Lung (tissue), 11 donors: ENCODE measurements at regions not wholly inside any gene's neighbourhood (a gene's known extent, or its start where the extent isn't known, plus 50 kb on each side); places are given as distances from the start of the nearest gene placed in this dataset.

ENCODE experiments used
- ATAC-seq: fragments of 200-7000 bp; cut with Tn5 transposase; one replicate; pipeline ENCODE4 v1.9.1; 2020; ENCODE audit warnings: moderate number of reproducible peaks; ENCODE audit not compliant: insufficient read depth, low FRiP score
- DNase-seq, 3 donors: peaks; one replicate each; pipeline ENCODE4 v3.0.0-alpha.2; 2013 to 2017
- H3K27ac ChIP-seq, 2 donors: one replicate each; pipeline ENCODE4 v1.5.1; 2013; ENCODE audit warnings: mild to moderate bottlenecking in 2 of 2, moderate library complexity in 2 of 2, control low read depth in 1 of 2, inconsistent platforms in 1 of 2, low read depth in 1 of 2, low read length in 1 of 2
- H3K27me3 ChIP-seq, 3 donors: one replicate each; pipeline ENCODE4 v1.5.1; 2013; ENCODE audit warnings: low read length in 2 of 3; ENCODE audit not compliant: control insufficient read depth in 3 of 3, insufficient read depth in 3 of 3
- H3K36me3 ChIP-seq, 4 donors: one replicate each; pipeline ENCODE4 v1.5.1; 2013; ENCODE audit warnings: low read length in 4 of 4, mild to moderate bottlenecking in 1 of 4, moderate library complexity in 1 of 4; ENCODE audit not compliant: control insufficient read depth in 4 of 4, insufficient read depth in 4 of 4
- H3K4me1 ChIP-seq, 5 donors: one replicate each; pipeline ENCODE4 v1.5.1; 2013; ENCODE audit warnings: low read length in 5 of 5, mild to moderate bottlenecking in 2 of 5, moderate library complexity in 1 of 5; ENCODE audit not compliant: control insufficient read depth in 5 of 5, insufficient read depth in 5 of 5
- H3K4me3 ChIP-seq: one replicate; pipeline ENCODE4 v1.5.1; 2013; ENCODE audit warnings: mild to moderate bottlenecking, control low read depth, moderate library complexity
- H3K9ac ChIP-seq, 2 donors: one replicate each; pipeline ENCODE4 v1.5.1; 2013; ENCODE audit warnings: low read length in 2 of 2, control low read depth in 1 of 2; ENCODE audit not compliant: insufficient read depth in 1 of 2
- H3K9me3 ChIP-seq, 4 donors: one replicate each; pipeline ENCODE4 v1.5.1; 2013; ENCODE audit warnings: low read length in 3 of 4, mild to moderate bottlenecking in 1 of 4, moderate library complexity in 1 of 4; ENCODE audit not compliant: control insufficient read depth in 4 of 4, insufficient read depth in 3 of 4
- CTCF ChIP-seq: IDR thresholded peaks from 2 replicates; pipeline ENCODE4 v1.5.1; 2012; ENCODE audit warnings: mild to moderate bottlenecking; ENCODE audit errors: control extremely low read depth, extremely low read depth
- WGBS, 2 donors: extraction: QIAGEN DNeasy Blood & Tissue Kit; methylation state at CpG; one replicate each; pipeline ENCODE4 v1.1.7; 2013; 5-methylcytosine and 5-hydroxymethylcytosine counted together
- donor health status: control.
- donor health status: control.
- donor health status: Bipolar disorder and iron deficiency.
- donor health status: healthy.
- donor health status: DM: yes; HTN: yes; CAD: no.

- Histone ChIP-seq H3K9ac (no peak overlapping the region), H3K27ac (no peak overlapping the region), H3K4me1 (no peaks in the 10 kb centered on the region), H3K9me3 (no peaks in the 10 kb centered on the region), H3K36me3 (no peaks in the 10 kb centered on the region), H3K27me3 (no peaks in the 10 kb centered on the region), H3K4me3 (no peak overlapping the region)
- TF ChIP-seq CTCF: no peak
- peak in 1 of 3 donors; percentile 1 for DNase-seq
- WGBS, 2 donors: 47 to 73% methylated on average over 1 of the region's 1 CpG
- ATAC-seq: peak; percentile 42
Observed at GRCh38 chrX:121642415-121642814, 595.0 kb downstream of the GLUD2 start.

GRCh38 chrX:121649417-121649816, 602.0 kb downstream of the GLUD2 start:
- Histone ChIP-seq H3K27ac (no peak overlapping the region), H3K9me3 (no peaks in the 10 kb centered on the region), H3K36me3 (no peaks in the 10 kb centered on the region), H3K4me1 (no peaks in the 10 kb centered on the region), H3K9ac (no peak overlapping the region), H3K27me3 (no peaks in the 10 kb centered on the region), H3K4me3 (no peak overlapping the region)
- TF ChIP-seq CTCF: no peak
- DNase-seq (no peak), ATAC-seq (no peak)

- peak in 1 of 3 donors; percentile 10 for DNase-seq
- no peak for TF ChIP-seq CTCF
Observed at GRCh38 chrX:121655276-121655675, 607.9 kb downstream of the GLUD2 start.

GRCh38 chrX:121666171-121666570, 618.8 kb downstream of the GLUD2 start:
- H3K9ac ChIP-seq: no peak overlapping the region
- no peaks in the 10 kb centered on the region for H3K9me3 ChIP-seq
- DNase-seq (no peak), ATAC-seq (no peak)
- no peaks in the 10 kb centered on the region for H3K36me3 ChIP-seq
- TF ChIP-seq CTCF: no peak
- no peak overlapping the region for H3K4me3 ChIP-seq
- H3K4me1 ChIP-seq: no peaks in the 10 kb centered on the region
- H3K27ac ChIP-seq: no peak overlapping the region
- WGBS, 2 donors: 46 to 55% methylated on average over 4 of the region's 4 CpGs
- no peaks in the 10 kb centered on the region for H3K27me3 ChIP-seq

More at GRCh38 chrX:121655276-121655675, 607.9 kb downstream of the GLUD2 start:
- Histone ChIP-seq H3K27ac (no peak overlapping the region), H3K4me1 (no peaks in the 10 kb centered on the region), H3K4me3 (no peak overlapping the region), H3K27me3 (no peaks in the 10 kb centered on the region), H3K36me3 (no peaks in the 10 kb centered on the region), H3K9ac (no peak overlapping the region), H3K9me3 (no peaks in the 10 kb centered on the region)
- ATAC-seq: no peak
